VCaP (cell line): ENCODE measurements at regions not wholly inside any gene's neighbourhood (a gene's known extent, or its start where the extent isn't known, plus 50 kb on each side); places are given as distances from the start of the nearest gene placed in this dataset.

Source experiments
- H3K27ac ChIP-seq: fragments of 450-650 bp; 2 replicates; pipeline ENCODE4 v1.5.1; 2017
- CTCF ChIP-seq: fragments of 450-650 bp; conservative IDR thresholded peaks from 2 replicates; pipeline ENCODE4 v1.5.1; 2017; ENCODE audit warnings: mild to moderate bottlenecking, moderate library complexity

- no peak overlapping the region for H3K27ac ChIP-seq
- no peak for TF ChIP-seq CTCF
Observed at GRCh38 chr2:139034064-139034463, 253.9 kb upstream of the NXPH2 start.

- no peak overlapping the region for H3K27ac ChIP-seq
- no peak for TF ChIP-seq CTCF
Observed at GRCh38 chr2:139033300-139033699, 253.1 kb upstream of the NXPH2 start.

- TF ChIP-seq CTCF: peak; percentile 63
- no peak overlapping the region for H3K27ac ChIP-seq
Observed at GRCh38 chr2:139031722-139032121, 251.5 kb upstream of the NXPH2 start.

DNA sequence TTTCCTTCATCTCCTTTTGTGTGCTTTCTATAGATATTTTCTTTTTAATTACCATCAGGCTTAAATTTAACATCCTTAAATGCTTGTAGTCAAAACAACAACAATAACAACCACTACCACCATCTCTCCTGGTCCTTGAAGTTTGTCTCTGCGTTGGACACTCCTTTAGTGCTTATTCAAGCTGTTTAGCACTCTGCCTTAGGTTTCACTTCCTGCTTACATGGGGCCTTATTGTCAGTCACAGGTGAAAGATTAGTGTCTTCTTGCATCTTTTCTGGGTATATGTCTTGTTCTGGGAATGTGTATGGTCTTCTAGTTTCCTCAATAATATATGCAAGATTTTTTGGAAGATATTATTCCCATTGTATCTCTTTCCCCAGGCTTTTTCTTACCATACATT lies 240.1 kb upstream of the NXPH2 start:
- H3K27ac ChIP-seq: no peak overlapping the region
- TF ChIP-seq CTCF: no peak

- TF ChIP-seq CTCF: no peak
- no peak overlapping the region for H3K27ac ChIP-seq
Observed at GRCh38 chr2:139018252-139018651, 238.1 kb upstream of the NXPH2 start.

GRCh38 chr2:139007130-139007529 lies 226.9 kb upstream of the NXPH2 start:
- TF ChIP-seq CTCF: no peak
- H3K27ac ChIP-seq: no peak overlapping the region

DNA sequence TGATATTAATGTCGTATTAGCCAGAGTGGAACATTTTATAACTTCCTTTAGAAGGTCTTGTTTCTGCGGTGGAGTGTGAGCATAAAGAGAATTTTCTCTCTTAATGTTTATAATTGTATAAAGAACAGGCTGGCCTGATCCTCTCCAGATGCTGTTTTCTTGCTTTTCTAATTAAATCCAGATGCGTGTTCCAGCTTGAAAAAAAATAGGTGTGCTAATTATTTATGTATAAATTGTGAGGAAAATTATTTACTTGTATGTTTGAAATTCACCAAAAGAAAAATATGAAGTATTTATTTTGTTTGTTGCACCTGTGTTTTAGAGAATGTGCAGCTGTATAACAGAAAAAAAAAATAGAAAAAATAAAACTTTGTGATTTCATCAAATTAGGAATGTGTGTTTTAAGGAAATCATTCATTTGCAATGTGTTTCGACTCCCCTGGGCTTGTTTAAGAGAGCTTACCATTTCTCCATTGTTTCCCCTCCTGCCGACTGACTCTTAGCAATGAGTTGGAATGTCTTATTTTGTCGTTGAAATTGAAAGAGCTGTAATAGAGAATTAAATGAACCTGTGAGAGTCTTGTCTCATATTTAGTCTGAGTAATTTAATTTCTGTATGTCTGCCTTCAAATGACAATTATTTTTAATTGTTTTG lies 220.1 kb upstream of the NXPH2 start:
- TF ChIP-seq CTCF: no peak
- no peak overlapping the region for H3K27ac ChIP-seq
